HG02981 (cell line): ENCODE measurements at regions not wholly inside any gene's neighbourhood (a gene's known extent, or its start where the extent isn't known, plus 50 kb on each side); places are given as distances from the start of the nearest gene placed in this dataset.
"Not testable (repeated sequence)": the region's sequence is repeated elsewhere in the genome, so short reads cannot be mapped to it uniquely, and the experiment has no call there.

Experiments used
- ATAC-seq: cut with Tn5 transposase; IDR thresholded peaks from one replicate; pipeline ENCODE4 v1.9.1; 2021; ENCODE audit warnings: mild to moderate bottlenecking, moderate library complexity; ENCODE audit not compliant: unreplicated experiment

DNA sequence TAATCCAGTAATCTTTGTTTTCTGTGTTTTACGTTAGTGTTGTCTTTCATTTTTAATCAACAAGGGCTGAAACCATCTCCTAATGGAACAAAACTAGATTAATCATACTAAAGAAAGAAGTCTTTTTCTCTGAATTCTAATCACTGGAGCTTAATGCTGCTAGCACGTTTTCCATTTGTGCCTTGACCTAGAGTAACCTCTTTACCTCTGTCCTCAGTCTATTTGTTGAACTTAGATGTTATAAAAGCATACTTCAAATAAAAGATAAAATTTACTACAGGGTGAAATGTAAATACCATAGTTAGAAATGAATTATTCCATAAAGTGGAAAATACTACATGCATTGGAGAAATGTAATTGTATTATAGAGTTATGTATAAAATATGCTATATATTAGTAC, 207.1 kb downstream of the NKX6-1 start:
- no peak for ATAC-seq

GRCh38 chr4:84286048-84286447, 213.0 kb downstream of the NKX6-1 start:
- ATAC-seq: no peak

DNA sequence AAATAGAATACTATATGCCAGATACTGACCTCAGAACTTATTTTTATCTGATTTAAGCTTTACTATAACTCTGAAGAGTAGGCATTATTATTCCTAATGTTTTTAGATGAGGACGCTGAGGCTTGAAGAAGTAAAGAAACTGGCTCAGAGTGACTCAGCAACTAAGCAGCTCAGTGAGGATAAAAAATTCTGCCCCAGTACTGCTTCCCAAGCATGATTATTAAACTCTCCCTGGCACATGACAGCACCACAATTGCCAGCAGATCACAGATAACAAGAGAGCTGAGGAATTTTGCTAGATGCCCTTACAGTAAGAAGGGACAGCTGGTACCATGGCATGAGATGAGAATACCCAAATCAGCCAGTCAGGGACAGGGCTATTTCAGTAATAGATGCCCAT, 219.4 kb downstream of the NKX6-1 start:
- ATAC-seq: no peak

GRCh38 chr4:84277923-84278322, 221.2 kb downstream of the NKX6-1 start:
- ATAC-seq: no peak

DNA sequence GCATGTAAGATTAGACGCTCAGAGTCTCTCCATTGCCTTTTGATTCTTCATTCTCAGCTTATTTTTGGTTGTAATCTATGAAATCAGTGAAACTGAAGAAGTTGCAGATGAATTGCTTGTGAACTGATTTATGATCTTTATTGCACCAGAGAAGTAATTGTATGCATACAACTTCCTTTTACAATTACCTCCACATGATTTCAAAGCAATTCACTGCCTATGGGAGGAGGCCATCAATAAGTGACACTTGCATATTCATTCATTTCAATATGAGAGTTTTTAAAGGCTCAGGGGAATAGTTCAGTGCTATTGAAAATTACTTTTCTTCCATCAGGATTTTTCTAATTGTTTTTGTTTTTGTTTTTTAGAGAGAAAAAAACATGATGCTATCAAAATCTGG, 222.3 kb downstream of the NKX6-1 start:
- no peak for ATAC-seq

DNA sequence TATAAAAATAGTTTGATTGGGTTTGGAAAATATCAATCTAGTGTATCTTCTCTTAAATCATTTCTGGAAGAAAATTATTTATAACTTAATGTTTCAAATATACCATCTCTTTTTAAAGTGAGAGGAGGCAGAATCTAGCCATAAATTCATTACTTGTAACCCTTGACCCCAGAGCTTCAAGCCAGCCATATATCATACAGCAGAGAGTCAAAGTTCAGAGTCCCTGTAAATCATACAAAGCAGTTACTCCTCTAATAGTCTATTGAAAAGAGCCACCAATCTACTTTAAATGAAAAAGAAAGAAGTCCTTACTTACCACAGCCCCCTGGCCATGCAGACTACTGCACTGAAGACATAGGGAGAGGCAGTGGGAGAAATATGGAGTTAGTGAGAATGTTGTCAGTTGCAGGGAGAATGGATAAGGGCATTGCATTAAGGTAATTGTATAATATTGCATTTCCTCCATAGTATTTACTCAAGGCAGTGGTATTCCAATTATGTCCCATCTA, 229.5 kb downstream of the NKX6-1 start:
- no peak for ATAC-seq

- ATAC-seq: no peak
Observed at GRCh38 chr4:84264652-84265051, 234.4 kb downstream of the NKX6-1 start.

DNA sequence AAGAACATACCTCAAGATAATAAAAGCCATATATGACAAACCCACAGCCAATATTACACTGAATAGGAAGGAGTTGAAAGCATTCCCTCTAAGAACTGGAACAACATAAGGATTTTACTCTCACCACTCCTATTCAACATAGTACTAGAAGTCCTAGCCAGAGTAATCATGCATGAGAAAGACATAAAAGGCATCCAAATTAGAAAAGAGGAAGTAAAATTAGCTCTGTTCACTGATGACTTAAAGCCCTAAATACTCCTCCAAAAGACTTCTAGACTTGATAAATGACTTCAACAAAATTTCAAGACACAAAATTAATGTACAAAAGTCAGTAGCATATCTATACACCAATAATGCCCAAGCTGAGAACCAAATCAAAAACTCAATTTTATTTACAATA, 235.7 kb downstream of the NKX6-1 start:
- ATAC-seq: no peak

- no peak for ATAC-seq
Observed at GRCh38 chr4:84260495-84260894, 238.6 kb downstream of the NKX6-1 start.

- peak; percentile 78 for ATAC-seq
Observed at GRCh38 chr4:84258905-84259830, 239.9 kb downstream of the NKX6-1 start.

DNA sequence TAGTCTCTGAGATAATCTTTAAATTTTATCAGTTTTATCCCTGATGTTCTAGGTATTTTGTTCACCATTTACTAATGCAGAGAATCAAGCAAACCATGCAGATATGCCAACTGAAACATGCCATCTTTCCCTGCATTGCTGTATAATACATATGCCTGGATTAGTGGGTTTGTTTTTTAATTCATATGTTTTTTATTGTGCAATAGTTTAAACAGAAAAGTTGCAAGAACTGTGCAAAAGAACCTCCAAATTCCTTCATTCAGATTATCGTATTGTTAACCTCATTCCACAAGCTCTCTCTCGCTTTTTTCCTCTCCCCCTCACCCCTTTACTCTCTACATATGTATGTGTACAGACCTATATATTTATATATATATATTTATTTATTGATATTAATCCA, 244.6 kb downstream of the NKX6-1 start:
- ATAC-seq: no peak

DNA sequence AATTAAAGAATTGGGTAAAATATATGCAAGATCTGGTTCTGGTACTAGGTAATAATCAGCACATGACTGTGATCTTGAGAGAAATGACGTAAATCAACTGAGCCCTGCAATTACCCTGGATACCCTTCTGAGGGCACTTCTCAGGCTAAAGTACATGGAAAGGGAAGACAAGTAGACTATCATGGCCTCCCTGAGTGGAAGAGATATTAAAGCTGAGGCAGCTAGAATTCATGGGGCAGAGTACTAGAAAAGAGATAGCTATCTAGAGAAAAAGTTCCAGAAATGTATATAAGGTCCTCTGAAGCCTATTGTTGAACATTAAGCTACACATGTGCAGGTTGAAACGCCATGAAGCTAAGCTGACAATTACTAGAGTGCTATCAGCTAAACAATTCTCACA, 249.6 kb downstream of the NKX6-1 start:
- ATAC-seq: no peak

GRCh38 chr4:84245042-84245441, 254.1 kb downstream of the NKX6-1 start:
- ATAC-seq: not testable (repeated sequence)

GRCh38 chr4:84244346-84244801, 254.7 kb downstream of the NKX6-1 start:
- not testable (repeated sequence) for ATAC-seq

DNA sequence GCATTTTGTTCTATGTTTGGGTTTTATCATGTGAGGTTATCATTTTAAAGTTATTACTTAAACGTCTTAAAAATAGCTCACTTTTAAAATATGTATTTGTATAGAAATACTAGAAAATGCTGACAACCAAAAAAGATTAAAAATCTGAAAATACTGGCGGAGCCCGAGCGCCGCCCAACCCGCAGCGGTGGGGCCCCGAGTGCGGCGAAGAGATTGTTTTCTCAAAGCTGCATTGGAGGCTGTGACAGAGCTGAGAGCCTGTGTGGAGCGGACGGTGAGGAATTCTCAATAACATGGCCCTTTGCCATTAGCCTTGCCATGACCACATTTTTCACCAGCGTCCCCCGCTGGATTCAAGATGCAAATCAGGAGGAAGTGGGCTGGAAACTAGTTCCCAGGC, 255.4 kb downstream of the NKX6-1 start:
- ATAC-seq: no peak

DNA sequence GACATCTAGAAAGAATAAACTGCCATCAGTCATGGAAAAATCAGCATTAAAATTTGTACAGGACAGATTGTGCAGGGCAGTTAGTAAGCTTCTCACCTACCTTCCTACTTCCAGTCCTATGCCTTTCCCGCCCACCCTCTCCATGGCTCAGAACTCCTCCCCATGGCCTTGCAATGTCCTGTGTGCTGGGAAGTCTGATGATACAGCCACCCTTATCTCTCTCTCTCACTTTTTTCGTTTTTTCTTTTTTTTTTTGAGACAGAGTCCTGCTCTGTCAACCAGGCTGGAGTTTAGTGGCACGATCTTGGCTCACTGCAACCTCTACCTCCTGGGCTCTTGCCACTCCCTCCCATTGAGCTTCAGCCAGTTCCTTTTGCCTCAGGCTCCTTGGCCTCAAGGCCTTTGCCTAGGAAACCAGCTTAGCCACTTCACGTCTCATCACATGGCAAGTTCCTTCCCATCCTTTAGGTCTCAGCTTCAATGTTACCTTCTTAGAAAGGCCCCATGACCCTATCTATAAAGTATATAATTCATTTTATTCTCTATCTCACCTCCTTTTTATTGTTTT, 259.7 kb downstream of the NKX6-1 start:
- no peak for ATAC-seq

GRCh38 chr4:84238247-84239090, 260.6 kb downstream of the NKX6-1 start:
- ATAC-seq: no peak

GRCh38 chr4:84237008-84237407, 262.1 kb downstream of the NKX6-1 start:
- no peak for ATAC-seq

- peak; percentile 99 for ATAC-seq
Observed at GRCh38 chr4:84235126-84235944, 263.8 kb downstream of the NKX6-1 start.
